Cardiac muscle cell (in vitro differentiated cells and primary cell): ENCODE measurements at regions not wholly inside any gene's neighbourhood (a gene's known extent, or its start where the extent isn't known, plus 50 kb on each side); places are given as distances from the start of the nearest gene placed in this dataset.

Source experiments
- DNase-seq, 2 donors: peaks; one replicate each; pipeline versions ENCODE4 v3.0.0 to v3.0.0-alpha.2; 2010 to 2017; ENCODE audit warnings: low read depth in 1 of 2, low spot score in 1 of 2
- H3K27ac ChIP-seq: fragments of 200-600 bp; sonication (generic); 2 replicates; pipeline ENCODE4 v1.5.1; 2016
- H3K27me3 ChIP-seq: fragments of 200-600 bp; sonication (generic); 2 replicates; pipeline ENCODE4 v1.6.0; 2016; ENCODE audit warnings: control low read depth
- H3K36me3 ChIP-seq: fragments of 200-600 bp; sonication (generic); 2 replicates; pipeline ENCODE4 v1.5.1; 2016; ENCODE audit warnings: control low read depth
- H3K4me1 ChIP-seq: fragments of 200-600 bp; sonication (generic); 2 replicates; pipeline ENCODE4 v1.8.1; 2017; ENCODE audit warnings: low read depth, mild to moderate bottlenecking, mixed run types
- H3K4me3 ChIP-seq: fragments of 200-600 bp; sonication (generic); 2 replicates; pipeline ENCODE4 v1.5.1; 2016; ENCODE audit warnings: mild to moderate bottlenecking
- H3K9me3 ChIP-seq: fragments of 200-600 bp; sonication (generic); 2 replicates; pipeline ENCODE4 v1.5.1; 2017; ENCODE audit warnings: low read depth, mild to moderate bottlenecking, control low read depth
- CTCF ChIP-seq: IDR thresholded peaks from 2 replicates; pipeline ENCODE4 v1.5.1; 2012; ENCODE audit warnings: low read depth, mild to moderate bottlenecking, low read length

DNA sequence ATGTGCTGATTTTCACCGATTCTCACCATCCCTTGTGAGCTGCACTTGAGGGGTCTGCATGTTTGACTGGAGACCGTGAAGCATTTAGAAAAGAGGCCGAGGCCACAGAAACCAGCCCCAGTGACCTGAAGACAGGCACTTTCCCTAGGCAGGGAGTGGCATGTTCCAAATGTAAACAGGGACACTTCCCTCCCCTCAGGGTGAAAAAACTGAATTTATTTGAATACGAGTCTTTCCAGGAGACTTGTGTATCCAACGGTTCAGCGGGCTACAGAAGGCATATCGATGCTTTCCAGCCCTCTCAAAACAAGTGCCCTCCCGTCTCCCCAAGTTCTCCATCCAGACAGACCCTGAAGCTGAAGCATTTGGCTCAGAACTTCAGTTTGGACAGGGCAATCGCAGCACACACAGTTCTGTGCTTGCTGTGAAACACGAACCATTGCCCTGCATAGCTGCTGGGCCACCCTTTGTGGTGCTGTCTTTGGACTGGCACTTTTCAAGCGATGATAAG lies 106.1 kb downstream of the ZIC5 start:
- no peak for DNase-seq
- H3K36me3 ChIP-seq = no peaks in the 10 kb centered on the region
- H3K27me3 ChIP-seq = no peaks in the 10 kb centered on the region
- no peak overlapping the region for H3K27ac ChIP-seq
- H3K4me1 ChIP-seq = no peaks in the 10 kb centered on the region
- H3K9me3 ChIP-seq = no peaks in the 10 kb centered on the region
- no peak overlapping the region for H3K4me3 ChIP-seq
- TF ChIP-seq CTCF = no peak

DNA sequence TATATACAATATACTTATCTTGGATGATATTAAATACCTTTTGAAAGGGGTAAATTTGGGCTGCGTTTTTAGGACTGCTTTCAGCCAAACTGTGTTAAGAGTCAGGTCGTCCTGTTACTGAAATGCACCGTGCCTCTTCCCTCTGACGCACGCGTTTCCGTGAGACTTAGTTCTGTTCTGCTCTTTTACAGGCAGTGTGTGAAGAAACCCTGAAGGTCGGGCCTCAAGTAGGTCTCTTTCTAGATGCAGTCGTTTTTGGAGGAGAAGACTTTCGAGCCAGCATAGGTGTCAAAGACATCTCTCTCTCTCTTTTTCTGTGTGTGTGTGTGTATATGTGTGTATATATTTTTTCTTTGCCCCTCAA lies 107.0 kb downstream of the ZIC5 start:
- H3K27me3 ChIP-seq = no peaks in the 10 kb centered on the region
- no peak for DNase-seq
- H3K4me1 ChIP-seq = no peaks in the 10 kb centered on the region
- no peaks in the 10 kb centered on the region for H3K36me3 ChIP-seq
- no peak overlapping the region for H3K27ac ChIP-seq
- TF ChIP-seq CTCF = no peak
- H3K9me3 ChIP-seq = no peaks in the 10 kb centered on the region
- H3K4me3 ChIP-seq = no peak overlapping the region

GRCh38 chr13:99863789-99864626 lies 107.6 kb downstream of the ZIC5 start:
- no peaks in the 10 kb centered on the region for H3K4me1 ChIP-seq
- H3K36me3 ChIP-seq = no peaks in the 10 kb centered on the region
- H3K27me3 ChIP-seq = no peaks in the 10 kb centered on the region
- TF ChIP-seq CTCF = no peak
- no peak overlapping the region for H3K4me3 ChIP-seq
- H3K27ac ChIP-seq = no peak overlapping the region
- no peak for DNase-seq
- no peaks in the 10 kb centered on the region for H3K9me3 ChIP-seq

- Histone ChIP-seq H3K36me3 (no peaks in the 10 kb centered on the region), H3K4me1 (no peaks in the 10 kb centered on the region), H3K9me3 (no peaks in the 10 kb centered on the region), H3K4me3 (no peak overlapping the region), H3K27me3 (no peaks in the 10 kb centered on the region), H3K27ac (no peak overlapping the region)
- no peak for DNase-seq
- no peak for TF ChIP-seq CTCF
These were observed 109.3 kb downstream of the ZIC5 start for GRCh38 chr13:99862244-99862643.

GRCh38 chr13:99861771-99862170 lies 109.8 kb downstream of the ZIC5 start:
- Histone ChIP-seq H3K9me3 (no peaks in the 10 kb centered on the region), H3K36me3 (no peaks in the 10 kb centered on the region), H3K4me3 (no peak overlapping the region), H3K4me1 (no peaks in the 10 kb centered on the region), H3K27me3 (no peaks in the 10 kb centered on the region), H3K27ac (no peak overlapping the region)
- no peak for TF ChIP-seq CTCF
- no peak for DNase-seq
